22Rv1 (cell line): ENCODE measurements at regions not wholly inside any gene's neighbourhood (a gene's known extent, or its start where the extent isn't known, plus 50 kb on each side); places are given as distances from the start of the nearest gene placed in this dataset.

Source experiments
- ZFX ChIP-seq: fragments of 450-650 bp; IDR thresholded peaks from 2 replicates; pipeline ENCODE4 v1.6.1; 2017; ENCODE audit warnings: antibody characterized with exemption, borderline replicate concordance
- TF ChIP-seq, protein P1 (sequence below): fragments of 450-650 bp; IDR thresholded peaks from 2 replicates; pipeline ENCODE4 v1.5.1; 2017; ENCODE audit warnings: mild to moderate bottlenecking

DNA sequence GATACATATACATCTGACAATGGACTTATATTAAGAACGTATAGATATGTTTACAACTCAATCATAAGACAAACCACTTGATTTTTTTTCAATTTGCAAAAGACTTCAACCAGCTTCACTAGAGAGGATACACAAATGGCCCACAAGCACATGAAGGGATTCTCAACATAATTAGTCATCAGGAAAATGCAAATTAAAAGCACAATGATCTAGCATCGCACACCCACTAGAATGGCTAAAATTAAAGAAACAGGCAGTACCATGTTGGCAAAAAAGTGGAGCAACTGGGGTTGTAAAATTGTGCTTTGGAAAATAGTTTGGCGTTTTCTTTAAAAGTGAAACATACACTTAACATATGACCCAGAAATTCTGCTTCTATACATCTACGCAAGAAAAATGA is 80.0 kb upstream of the TRIO start:
- TF ChIP-seq, protein P1, sequence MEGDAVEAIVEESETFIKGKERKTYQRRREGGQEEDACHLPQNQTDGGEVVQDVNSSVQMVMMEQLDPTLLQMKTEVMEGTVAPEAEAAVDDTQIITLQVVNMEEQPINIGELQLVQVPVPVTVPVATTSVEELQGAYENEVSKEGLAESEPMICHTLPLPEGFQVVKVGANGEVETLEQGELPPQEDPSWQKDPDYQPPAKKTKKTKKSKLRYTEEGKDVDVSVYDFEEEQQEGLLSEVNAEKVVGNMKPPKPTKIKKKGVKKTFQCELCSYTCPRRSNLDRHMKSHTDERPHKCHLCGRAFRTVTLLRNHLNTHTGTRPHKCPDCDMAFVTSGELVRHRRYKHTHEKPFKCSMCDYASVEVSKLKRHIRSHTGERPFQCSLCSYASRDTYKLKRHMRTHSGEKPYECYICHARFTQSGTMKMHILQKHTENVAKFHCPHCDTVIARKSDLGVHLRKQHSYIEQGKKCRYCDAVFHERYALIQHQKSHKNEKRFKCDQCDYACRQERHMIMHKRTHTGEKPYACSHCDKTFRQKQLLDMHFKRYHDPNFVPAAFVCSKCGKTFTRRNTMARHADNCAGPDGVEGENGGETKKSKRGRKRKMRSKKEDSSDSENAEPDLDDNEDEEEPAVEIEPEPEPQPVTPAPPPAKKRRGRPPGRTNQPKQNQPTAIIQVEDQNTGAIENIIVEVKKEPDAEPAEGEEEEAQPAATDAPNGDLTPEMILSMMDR = no peak
- no peak for TF ChIP-seq ZFX
